ACHN (cell line): ENCODE measurements at regions not wholly inside any gene's neighbourhood (a gene's known extent, or its start where the extent isn't known, plus 50 kb on each side); places are given as distances from the start of the nearest gene placed in this dataset.
A peak's percentile ranks its signal among the peaks of the same experiment; 100 is the strongest.
"Not testable (repeated sequence)": the region's sequence is repeated elsewhere in the genome, so short reads cannot be mapped to it uniquely, and the experiment has no call there.

Source experiments
- DNase-seq: peaks from one replicate; pipeline ENCODE4 v3.0.0-alpha.2; 2015
- in situ Hi-C: cut with HindIII; loops from 2 replicates; pipeline ENCODE4 v1.10.0; 2017; ENCODE audit warnings: low sequenced_read_pairs, low pct_ligation_motif_present, low pct_unique_long_range_greater_than_20kb

DNA sequence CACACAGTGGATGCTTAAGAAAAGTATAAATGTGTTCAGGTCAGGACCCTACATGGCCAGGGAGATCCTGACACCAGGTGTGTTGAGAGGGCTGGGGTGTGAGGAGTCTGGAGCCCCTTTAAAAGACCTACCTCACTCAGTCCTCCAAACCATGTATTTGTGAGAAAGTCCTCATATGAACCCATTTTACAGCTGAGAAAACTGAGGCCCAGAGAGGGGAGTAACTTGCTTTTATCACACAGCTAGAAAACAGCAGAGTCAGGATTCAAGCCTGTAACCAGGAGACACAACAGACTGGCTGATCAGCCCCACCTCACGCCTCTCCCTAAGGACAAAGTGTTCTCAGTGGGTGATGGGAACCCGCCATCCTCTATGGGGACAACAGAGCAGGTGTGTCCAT is 706.7 kb downstream of the PTPRU start:
- in situ Hi-C loops = no loop called here
- no peak for DNase-seq

- DNase-seq = peak; percentile 5
- in situ Hi-C loops = no loop called here
Measured at GRCh38 chr1:29939079-29939478, 702.8 kb downstream of the PTPRU start.

- DNase-seq = no peak
- in situ Hi-C loops = no loop called here
Measured at GRCh38 chr1:29937356-29937755, 701.0 kb downstream of the PTPRU start.

DNA sequence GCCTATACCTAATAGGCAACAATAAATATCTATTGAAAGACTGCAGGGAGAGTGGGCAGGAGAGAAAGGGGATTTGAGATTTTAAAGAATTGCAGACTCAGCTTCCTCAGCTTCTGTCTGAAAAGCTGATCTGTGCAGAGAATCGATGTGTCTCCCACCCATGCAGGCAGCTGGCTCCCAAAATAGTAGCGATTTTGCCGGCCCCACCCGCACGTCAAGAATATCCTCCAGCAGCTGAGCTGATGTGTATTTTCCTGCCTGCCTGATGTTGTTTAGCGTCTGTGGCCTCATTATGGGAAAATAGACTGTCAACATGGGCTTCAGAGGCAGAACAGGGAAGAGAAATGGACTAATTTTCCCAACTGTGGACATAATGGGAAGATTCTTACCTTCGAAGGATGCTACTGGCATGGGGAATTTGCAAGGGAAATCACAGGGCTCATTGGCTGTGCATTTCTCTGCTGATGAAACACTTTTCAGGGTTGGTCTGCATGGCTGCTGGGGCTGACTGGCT is 699.8 kb downstream of the PTPRU start:
- in situ Hi-C loops = no loop called here
- DNase-seq = no peak

DNA sequence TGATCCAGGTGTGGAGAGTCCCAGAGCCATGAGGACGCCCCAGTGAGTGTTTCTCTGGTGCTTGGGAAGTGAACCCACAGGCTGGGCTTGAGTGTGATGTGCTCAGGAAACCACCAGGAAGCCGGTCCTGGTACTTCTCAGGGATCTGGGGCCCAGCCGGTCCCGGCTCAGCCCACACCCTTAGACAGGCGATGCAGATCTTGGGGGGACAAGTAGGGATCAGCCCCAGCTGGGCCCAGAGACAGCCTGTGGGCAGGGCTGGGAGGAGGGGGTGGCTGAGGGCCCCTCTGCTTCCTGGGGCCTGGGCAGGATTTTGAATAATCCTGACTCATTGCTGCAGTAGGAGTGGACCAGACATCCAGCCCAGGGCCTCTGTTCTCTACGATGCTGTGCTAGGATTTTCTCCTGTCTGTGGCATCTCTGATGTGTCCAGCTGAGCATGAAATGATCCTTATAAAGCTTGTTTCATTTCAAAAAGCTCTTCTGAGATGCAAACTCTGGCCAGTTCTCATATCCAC is 698.0 kb downstream of the PTPRU start:
- in situ Hi-C loops = no loop called here
- no peak for DNase-seq

DNA sequence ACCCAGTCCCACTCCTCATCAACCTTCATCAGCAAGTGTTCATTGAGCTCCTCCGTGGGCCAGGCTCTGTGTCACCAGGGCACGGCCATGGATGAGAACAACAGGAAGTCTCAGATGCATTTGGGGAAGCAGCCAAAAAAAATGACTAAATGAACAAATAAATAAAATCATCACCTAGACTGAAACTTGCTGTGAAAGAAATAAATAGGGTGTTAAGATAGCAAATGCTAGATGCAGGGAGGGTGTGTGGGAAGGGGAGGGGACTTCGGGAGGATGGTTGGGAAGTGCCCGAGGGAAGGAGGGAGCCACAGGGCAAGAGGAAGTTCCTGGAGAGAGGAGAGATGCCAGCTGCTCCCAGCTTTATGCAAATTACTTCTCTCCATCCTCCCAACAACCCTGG is 696.7 kb downstream of the PTPRU start:
- DNase-seq = no peak
- in situ Hi-C loops = no loop called here

DNA sequence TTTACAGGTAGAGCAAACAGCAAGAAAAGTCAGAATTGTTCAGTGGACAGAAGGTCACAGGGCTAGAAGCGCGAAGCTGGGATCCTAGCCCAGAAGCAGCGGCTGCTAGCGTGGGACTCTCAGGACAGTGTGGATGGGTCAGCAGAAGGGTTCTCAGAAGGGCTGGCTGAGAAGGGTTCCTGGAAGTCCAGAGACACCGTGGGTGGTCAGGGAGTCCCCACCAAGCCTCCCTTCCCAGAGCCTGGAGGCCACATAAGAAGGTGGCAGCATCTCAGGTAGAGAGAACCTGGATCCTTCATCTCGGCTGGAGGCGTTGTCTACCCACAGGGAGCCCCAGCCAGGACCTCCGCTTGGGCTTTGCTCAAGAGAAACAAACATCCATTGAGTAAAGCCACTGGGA is 696.3 kb downstream of the PTPRU start:
- in situ Hi-C loops = no loop called here
- DNase-seq = no peak

DNA sequence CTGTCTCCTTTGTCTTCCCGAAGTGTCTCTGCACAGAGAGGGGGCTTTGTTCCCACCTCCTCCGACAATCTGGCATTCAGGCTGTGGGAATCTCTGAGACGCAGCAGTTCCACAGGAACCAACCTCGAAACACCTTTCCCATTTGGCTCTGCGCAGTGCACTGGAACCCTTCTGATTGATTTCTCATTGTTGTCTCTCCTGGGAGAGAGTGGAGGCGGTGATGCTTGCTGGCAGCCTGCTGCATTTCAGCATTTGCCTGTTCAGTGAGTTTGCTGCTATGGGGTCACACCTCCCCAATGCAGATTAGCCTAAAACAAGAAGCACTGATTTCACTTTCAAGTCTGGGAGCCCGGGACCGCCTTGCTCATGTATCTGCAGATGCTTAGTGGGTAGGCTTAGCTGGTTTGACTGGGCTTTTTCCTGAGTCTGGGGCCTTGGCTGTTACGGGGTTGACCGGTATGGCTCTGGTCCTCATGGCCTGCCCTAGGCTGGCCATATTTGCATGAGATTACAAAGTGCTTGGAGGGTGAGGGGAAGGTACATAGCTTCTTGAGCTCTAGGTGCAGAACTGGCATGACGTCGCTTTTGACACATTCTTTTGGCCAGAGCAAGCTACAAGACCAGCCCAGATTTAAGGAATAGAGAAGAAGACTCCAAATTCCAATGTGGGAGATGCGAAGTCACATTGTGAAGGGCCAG is 695.3 kb downstream of the PTPRU start:
- DNase-seq = no peak
- in situ Hi-C loops = no loop called here

DNA sequence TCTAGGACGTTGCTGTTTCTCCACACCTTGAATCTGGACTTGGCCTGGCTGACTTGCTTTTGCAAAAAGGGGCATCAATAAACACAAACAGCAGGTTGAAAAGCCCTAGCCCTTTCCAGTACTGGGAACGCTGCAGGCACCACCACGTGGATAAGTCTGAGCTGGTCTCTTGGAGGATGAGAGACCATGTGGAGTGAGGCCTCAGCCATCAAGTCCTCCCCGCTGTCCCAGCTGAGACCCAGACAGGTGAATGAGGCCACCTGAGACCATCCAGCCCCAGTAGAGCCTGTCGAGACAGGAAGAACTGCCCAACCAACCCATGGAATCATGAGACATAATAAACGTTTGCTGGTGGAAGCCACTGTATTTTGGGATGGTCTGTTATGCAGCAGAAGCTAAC is 688.7 kb downstream of the PTPRU start:
- in situ Hi-C loops = no loop called here
- no peak for DNase-seq

- in situ Hi-C loops = no loop called here
- no peak for DNase-seq
Measured at GRCh38 chr1:29924017-29924431, 687.7 kb downstream of the PTPRU start.

DNA sequence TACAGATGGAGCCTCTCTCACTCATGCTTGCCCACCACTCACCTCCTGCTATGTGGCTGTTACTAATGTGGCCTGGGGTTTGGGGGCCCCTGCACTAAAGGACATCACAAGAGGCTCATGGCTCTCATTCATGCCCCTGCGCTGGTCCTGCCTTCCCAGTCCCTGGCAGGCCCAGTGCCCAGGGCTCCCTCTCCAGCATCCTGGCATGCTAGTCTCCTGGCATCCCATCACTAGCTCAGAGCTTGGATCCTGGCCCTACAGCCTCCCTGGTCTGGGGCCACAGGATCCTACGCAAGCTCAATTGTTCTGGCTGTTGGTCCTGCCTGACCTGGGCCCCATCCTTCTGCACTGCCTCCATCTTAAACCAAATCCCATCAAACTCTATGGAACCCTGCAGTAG is 685.4 kb downstream of the PTPRU start:
- in situ Hi-C loops = no loop called here

GRCh38 chr1:29920784-29921183 is 684.5 kb downstream of the PTPRU start:
- in situ Hi-C loops = no loop called here
- no peak for DNase-seq

More for the DNA sequence above, 685.4 kb downstream of the PTPRU start:
- DNase-seq = no peak

DNA sequence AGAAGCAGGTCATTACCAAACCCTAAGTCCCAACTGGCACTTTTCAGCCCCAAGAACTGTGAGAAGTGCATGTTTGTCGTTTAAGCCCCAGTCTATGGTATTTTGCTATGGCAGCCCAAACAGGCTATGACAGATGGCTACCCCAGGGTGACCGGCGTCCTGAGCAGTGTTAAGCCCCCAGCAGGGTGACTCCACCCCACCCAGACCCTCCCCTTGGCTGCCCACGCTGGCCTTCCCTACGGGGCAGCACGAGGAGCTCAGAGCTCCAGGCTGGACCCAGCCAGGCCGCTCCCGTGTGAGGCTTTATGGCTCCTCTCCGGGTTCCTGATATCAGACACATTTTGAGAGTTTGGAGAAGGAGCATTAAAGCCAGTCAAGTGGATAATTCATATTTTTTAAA is 684.0 kb downstream of the PTPRU start:
- in situ Hi-C loops = no loop called here
- DNase-seq = no peak

- DNase-seq, in situ Hi-C loops: not testable (repeated sequence)
Measured at GRCh38 chr1:29919041-29919440, 682.7 kb downstream of the PTPRU start.

- in situ Hi-C loops = no loop called here
- no peak for DNase-seq
Measured at GRCh38 chr1:29916656-29917369, 680.5 kb downstream of the PTPRU start.

GRCh38 chr1:29914936-29915335 is 678.6 kb downstream of the PTPRU start:
- DNase-seq = no peak
- in situ Hi-C loops = no loop called here

DNA sequence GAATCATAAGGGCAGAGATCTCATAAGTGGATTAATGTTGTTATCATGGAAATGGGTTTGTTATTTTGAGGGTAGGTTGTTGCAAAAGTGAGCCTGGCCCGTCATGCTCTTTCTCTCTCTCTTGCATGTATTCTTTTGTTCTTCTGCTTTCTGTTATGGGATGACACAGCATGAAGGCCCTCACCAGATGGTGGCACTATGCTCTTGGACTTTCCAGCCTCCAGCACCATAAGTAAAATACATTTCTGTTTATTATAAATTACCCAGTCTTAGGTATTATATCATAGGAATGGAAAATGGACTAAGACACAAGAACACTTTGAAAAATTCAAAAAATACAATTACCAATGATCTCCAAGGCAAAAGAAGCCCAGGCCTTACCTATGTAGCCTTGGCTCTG is 676.1 kb downstream of the PTPRU start:
- peak; percentile 22 for DNase-seq
- in situ Hi-C loops = no loop called here

GRCh38 chr1:29909962-29910361 is 673.6 kb downstream of the PTPRU start:
- in situ Hi-C loops = no loop called here

GRCh38 chr1:29907596-29907995 is 671.3 kb downstream of the PTPRU start:
- no peak for DNase-seq
- in situ Hi-C loops = no loop called here

More at GRCh38 chr1:29909962-29910361, 673.6 kb downstream of the PTPRU start:
- no peak for DNase-seq

GRCh38 chr1:29906927-29907326 is 670.6 kb downstream of the PTPRU start:
- in situ Hi-C loops = no loop called here

More at GRCh38 chr1:29906927-29907326, 670.6 kb downstream of the PTPRU start:
- no peak for DNase-seq
